Amniotic epithelial cell (primary cell): ENCODE measurements at regions not wholly inside any gene's neighbourhood (a gene's known extent, or its start where the extent isn't known, plus 50 kb on each side); places are given as distances from the start of the nearest gene placed in this dataset.

Source experiments
- DNase-seq: peaks from one replicate; pipeline ENCODE4 v3.0.0-alpha.2; 2010; ENCODE audit warnings: low read depth

GRCh38 chr1:181327796-181328195, 155.5 kb upstream of the CACNA1E start:
- no peak for DNase-seq

GRCh38 chr1:181334724-181335123, 148.6 kb upstream of the CACNA1E start:
- DNase-seq = no peak

DNA sequence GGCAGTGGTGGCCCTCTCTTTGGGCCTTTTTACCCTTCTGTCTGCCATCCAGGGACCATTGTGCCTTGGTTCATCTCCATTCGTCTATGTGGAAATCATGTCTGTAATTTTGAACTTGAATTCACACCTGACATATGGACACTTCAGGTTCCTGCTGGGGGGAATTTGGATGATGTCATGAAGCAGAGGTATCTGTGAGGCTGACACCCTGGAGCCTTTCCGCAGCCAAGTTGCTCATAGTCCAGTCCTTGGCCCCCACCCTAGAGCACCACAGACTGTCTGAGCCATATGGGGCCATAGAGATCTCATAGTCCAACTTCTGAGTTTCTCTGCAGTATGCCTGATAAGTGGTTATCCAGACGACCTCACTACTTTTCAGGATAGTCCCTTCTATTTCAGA, 147.7 kb upstream of the CACNA1E start:
- DNase-seq = no peak

GRCh38 chr1:181341026-181341632, 142.2 kb upstream of the CACNA1E start:
- DNase-seq = no peak

- no peak for DNase-seq
Measured at GRCh38 chr1:181344091-181344490, 139.2 kb upstream of the CACNA1E start.

GRCh38 chr1:181345146-181345545, 138.2 kb upstream of the CACNA1E start:
- DNase-seq = no peak

DNA sequence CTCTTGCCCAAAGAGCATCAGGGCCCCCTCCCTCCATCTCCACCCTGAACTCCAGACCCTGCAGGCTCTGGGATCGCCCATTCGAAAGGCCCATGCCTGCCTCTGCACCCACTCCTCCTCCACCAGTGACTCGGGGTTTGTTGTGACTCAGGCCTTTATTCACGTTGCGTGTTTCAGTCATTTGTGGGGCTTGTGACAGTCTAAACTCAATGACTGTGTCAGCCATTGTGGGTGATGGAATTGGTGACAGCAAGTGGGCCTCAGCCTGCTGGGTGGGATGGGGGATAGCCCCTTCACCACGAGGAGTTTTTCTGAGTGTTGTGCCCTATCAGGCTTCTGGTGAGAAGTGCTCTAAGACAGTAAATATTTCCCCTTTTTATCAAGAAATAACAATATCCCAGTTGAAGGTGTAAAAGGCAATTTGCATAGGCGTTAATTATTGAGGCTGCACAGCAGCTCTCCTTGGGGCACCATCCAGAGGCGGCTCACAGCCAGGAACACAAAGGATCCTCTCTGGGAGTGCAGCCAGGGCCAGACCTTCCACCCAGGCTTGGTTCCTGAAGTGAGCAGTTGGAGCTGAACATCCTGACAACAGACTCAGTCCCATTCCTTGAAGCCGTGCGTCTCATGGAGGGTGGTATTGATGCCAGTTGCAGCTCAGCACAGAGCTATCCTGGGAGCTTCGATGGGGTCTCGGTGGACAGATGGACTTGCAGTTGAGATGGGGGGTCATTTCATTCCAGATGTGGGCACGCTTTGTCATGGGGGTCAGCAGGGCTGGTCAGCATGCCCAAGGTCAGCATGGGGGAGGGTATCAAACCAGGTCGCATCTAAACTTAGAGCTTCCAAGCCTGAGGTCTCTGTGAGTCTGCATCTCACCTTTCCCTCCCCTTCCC, 135.6 kb upstream of the CACNA1E start:
- DNase-seq = no peak

DNA sequence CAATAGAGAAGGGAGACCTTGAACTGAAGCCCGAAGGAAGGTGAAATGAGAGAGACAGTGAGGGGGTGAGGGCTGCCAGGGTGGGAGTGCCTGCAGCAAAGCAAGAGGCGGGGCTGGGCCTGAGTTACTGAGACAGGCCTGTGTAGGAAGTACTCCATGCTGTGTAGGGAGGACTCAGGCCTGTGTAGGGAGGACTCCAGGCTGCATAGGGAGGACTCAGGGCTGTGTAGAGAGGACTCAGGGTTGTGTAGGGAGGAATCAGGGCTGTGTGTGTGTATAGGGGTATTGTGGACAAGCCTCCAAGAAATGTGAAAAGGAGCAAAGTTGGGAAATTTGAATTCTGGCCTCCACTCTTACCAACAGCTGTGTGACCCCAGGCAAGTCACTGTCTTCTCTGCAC, 133.8 kb upstream of the CACNA1E start:
- no peak for DNase-seq

GRCh38 chr1:181350131-181350530, 133.2 kb upstream of the CACNA1E start:
- DNase-seq = no peak

DNA sequence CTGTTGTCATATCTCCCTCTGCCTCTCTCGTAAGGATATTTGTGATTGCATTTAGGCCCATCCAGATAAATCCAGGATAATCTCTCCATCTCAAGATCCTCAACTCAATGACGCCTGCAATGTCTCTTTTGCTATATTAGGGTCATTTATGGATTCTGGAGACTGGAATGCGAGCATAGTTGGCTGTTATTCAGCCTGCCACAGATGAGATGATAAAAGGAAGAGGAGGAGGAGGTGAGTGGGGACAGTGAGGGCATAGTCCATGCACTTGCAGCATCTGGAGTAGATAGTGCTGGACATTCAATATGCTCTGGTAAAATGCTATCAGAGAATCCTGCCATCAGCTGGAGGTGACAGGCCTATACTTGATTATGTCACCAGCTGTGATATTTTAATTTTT, 131.6 kb upstream of the CACNA1E start:
- DNase-seq = no peak

- DNase-seq = no peak
Measured at GRCh38 chr1:181352695-181353094, 130.6 kb upstream of the CACNA1E start.

DNA sequence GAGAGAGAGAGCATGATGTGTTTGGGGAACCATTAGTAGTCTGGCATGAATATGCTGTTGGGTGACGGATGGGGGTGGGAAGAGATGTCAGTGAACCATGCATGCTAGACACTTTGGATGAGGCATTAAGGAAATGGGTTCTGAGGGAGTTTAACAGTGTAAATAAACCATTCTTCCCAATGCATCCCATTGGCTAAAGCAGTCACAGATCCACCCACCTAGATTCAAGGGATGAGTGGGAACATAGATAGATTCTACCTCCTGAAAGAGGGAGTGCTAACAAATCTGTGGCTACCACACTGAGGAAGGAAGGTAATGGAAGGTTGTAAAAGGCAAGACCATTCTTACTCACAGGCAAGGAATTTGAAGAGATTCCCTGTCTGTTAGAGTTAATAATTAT, 129.8 kb upstream of the CACNA1E start:
- DNase-seq = no peak

GRCh38 chr1:181354865-181355264, 128.5 kb upstream of the CACNA1E start:
- no peak for DNase-seq

GRCh38 chr1:181356505-181357340, 126.6 kb upstream of the CACNA1E start:
- no peak for DNase-seq

GRCh38 chr1:181359012-181359411, 124.3 kb upstream of the CACNA1E start:
- no peak for DNase-seq

DNA sequence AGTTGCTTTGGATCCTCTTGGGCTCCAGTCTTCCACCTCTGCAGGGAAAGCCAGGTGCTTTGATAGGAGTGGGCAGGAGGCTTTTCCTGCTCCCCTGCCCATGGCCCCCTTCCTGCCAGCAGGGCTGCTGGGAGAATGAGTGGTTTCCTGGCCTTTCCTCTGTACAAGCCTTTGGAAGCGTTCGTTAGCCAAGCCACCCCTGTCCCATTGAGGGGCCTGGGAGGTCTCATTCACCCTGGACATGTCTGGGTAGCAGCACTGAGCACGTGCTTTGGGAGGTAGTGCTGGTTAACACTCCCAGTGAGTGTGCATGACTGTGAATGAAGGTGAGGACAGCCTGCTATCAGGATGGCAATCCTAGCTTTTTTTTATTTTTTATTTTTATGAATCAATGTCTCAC, 118.5 kb upstream of the CACNA1E start:
- DNase-seq = no peak

- DNase-seq = no peak
Measured at GRCh38 chr1:181366910-181367309, 116.4 kb upstream of the CACNA1E start.

GRCh38 chr1:181369416-181369815, 113.9 kb upstream of the CACNA1E start:
- DNase-seq = no peak

- DNase-seq = no peak
Measured at GRCh38 chr1:181383695-181384094, 99.6 kb upstream of the CACNA1E start.

DNA sequence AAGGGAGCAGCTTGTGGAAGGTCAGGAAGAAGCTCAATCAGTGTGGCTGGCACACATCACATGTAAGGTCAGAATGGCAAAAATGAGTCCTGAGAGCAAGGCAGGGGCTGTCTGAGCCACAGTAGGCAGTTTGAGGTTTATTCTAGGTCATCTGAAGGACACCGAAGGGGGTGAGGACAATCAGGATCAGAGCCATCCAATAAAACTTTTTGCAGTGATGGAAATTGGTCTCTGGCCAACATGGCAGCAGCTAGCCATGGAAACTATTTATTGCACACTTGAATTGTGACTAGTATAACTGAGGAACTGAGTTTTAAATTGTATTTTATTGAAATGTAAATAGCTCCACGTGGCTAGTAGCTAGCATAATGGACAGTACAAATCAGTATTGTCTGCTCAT, 97.0 kb upstream of the CACNA1E start:
- no peak for DNase-seq

- no peak for DNase-seq
Measured at GRCh38 chr1:181386951-181387350, 96.4 kb upstream of the CACNA1E start.

DNA sequence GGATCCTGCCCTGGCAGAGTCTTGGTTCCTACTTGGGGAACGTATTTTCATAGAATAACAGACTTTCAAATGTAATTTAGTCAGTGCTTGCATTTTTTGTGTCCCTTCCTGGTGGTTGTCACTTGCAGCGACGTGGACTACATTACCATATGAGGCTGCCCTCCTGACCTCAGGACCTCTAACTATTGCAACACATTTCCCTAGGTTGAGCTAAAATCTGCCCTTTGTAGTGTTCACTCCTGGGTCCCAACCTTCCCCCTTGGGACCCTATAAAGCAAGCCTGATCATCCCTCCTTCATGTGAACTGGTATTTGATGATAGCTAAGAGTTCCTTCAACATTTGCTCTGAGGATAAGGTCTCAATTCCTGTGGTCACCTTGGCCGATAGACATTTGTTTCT, 95.6 kb upstream of the CACNA1E start:
- DNase-seq = no peak
